ENCODE measurements at regions not wholly inside any gene's neighbourhood (a gene's known extent, or its start where the extent isn't known, plus 50 kb on each side); places are given as distances from the start of the nearest gene placed in this dataset.

GRCh38 chr1:190615818-190616217 lies 138.2 kb upstream of the BRINP3 start:
- no peak for DNase-seq (ENCODE audit: extremely low spot score)
- 94% methylated on average over 7 of the region's 7 CpGs for WGBS
- Histone ChIP-seq H3K36me3 (ENCODE audit: insufficient read depth) (no peaks in the 10 kb centered on the region), H3K27ac (ENCODE audit: low read depth) (no peak overlapping the region), H3K4me3 (ENCODE audit: low read depth, low read length) (no peak overlapping the region), H3K4me1 (ENCODE audit: insufficient read depth) (no peaks in the 10 kb centered on the region)

- no peaks in the 10 kb centered on the region for H3K36me3 ChIP-seq (ENCODE audit: insufficient read depth)
- no peak overlapping the region for H3K4me3 ChIP-seq (ENCODE audit: low read depth, low read length)
- no peak for DNase-seq (ENCODE audit: extremely low spot score)
- H3K27ac ChIP-seq (ENCODE audit: low read depth): no peak overlapping the region
- 84% methylated on average over 1 of the region's 1 CpG for WGBS
- H3K4me1 ChIP-seq (ENCODE audit: insufficient read depth): no peaks in the 10 kb centered on the region
Measured at GRCh38 chr1:190616235-190616634, 138.6 kb upstream of the BRINP3 start.

DNA sequence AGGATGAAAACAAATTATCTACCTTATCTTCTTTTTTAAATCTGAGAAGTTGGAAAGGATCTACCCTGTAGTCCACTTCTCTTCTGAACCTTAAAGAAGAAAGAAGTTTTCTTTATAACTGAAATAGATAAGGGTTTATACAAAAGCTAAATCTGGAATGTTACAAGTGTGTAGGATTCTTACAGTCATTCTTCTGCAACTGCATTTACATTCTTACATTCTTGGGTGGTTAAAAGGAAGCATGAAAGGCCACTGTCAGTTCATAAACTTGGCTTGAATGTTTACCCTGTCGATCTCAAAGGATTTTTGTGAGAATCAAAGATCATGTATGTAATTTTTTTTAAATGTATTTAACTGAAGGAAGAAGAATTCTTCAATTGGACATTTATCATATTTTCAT lies 142.1 kb upstream of the BRINP3 start:
- Histone ChIP-seq H3K27ac (ENCODE audit: low read depth) (no peak overlapping the region), H3K4me1 (ENCODE audit: insufficient read depth) (no peaks in the 10 kb centered on the region), H3K36me3 (ENCODE audit: insufficient read depth) (no peaks in the 10 kb centered on the region), H3K4me3 (ENCODE audit: low read depth, low read length) (no peak overlapping the region)
- DNase-seq (ENCODE audit: extremely low spot score): no peak
- WGBS: 26% methylated on average over 1 of the region's 1 CpG

DNA sequence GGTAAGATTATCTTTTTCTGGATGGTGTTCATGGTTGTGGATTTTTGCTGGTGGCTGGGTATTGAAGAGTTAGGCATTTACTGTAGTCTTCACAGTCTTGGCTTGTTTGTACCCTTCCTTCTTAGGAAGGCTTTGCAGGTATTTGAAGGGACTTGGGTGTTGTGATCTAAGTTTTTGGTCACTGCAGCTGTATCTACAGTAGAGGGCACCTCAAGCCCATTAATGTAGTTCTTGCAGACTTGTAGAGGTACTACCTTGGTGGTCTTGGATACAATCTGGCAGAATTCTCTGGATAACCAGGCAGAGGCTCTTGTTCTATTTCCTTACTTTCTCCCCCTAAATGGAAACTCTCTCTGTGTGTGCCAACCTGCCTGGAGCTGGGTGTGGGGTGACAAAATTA lies 155.8 kb upstream of the BRINP3 start:
- Histone ChIP-seq H3K27ac (ENCODE audit: low read depth) (no peak overlapping the region), H3K36me3 (ENCODE audit: insufficient read depth) (no peaks in the 10 kb centered on the region), H3K4me1 (ENCODE audit: insufficient read depth) (no peaks in the 10 kb centered on the region), H3K4me3 (ENCODE audit: low read depth, low read length) (no peak overlapping the region)
- DNase-seq (ENCODE audit: extremely low spot score): no peak

DNA sequence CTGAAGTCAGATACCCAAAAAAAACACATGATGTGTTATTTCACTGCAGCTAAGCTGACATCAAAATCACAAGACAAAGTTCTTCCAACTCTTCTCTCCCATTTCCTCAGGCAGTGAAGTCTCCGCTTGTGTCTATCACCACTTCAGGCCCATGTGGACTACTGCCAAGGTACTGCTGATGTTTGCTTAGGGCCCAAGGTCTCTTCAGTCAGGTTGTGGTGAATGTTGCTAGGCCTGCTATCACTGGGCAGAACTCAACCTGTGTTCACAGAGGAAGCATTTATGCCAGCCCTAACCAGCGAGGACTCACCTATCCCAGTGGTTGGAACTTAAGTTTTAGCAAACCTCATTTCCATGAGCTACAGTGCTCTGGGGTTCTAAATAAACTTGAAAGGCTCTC lies 156.5 kb upstream of the BRINP3 start:
- 94% methylated on average over 2 of the region's 2 CpGs for WGBS
- Histone ChIP-seq H3K4me3 (ENCODE audit: low read depth, low read length) (no peak overlapping the region), H3K4me1 (ENCODE audit: insufficient read depth) (no peaks in the 10 kb centered on the region), H3K27ac (ENCODE audit: low read depth) (no peak overlapping the region), H3K36me3 (ENCODE audit: insufficient read depth) (no peaks in the 10 kb centered on the region)
- no peak for DNase-seq (ENCODE audit: extremely low spot score)

- no peaks in the 10 kb centered on the region for H3K36me3 ChIP-seq (ENCODE audit: insufficient read depth)
- H3K4me3 ChIP-seq (ENCODE audit: low read depth, low read length): no peak overlapping the region
- no peak overlapping the region for H3K27ac ChIP-seq (ENCODE audit: low read depth)
- no peak for DNase-seq (ENCODE audit: extremely low spot score)
- no peaks in the 10 kb centered on the region for H3K4me1 ChIP-seq (ENCODE audit: insufficient read depth)
Measured at GRCh38 chr1:190649553-190649952, 171.9 kb upstream of the BRINP3 start.

GRCh38 chr1:190658907-190659306 lies 181.2 kb upstream of the BRINP3 start:
- Histone ChIP-seq H3K27ac (ENCODE audit: low read depth) (no peak overlapping the region), H3K36me3 (ENCODE audit: insufficient read depth) (no peaks in the 10 kb centered on the region), H3K4me1 (ENCODE audit: insufficient read depth) (no peaks in the 10 kb centered on the region), H3K4me3 (ENCODE audit: low read depth, low read length) (no peak overlapping the region)
- no peak for DNase-seq (ENCODE audit: extremely low spot score)
- WGBS: 81% methylated on average over 2 of the region's 2 CpGs

DNA sequence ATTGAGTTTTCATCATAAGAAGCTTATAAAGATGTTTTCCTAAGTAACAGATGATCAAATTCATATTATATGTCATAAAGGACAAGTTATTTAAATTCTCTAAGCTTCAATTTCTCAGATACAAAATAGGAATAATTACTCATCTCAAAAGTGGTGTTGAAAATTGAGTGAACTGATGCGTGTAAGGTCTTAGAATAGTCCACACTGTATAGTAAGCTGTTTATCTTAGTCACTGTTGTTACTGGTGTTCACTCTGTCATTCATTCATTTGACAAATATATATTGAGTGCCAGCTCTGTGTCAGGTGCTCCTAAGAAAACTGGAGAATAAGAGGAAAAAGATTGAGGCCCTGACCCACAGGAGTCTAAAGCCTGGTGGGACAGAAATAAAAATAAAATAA lies 186.3 kb upstream of the BRINP3 start:
- H3K4me1 ChIP-seq (ENCODE audit: insufficient read depth): no peaks in the 10 kb centered on the region
- no peak overlapping the region for H3K27ac ChIP-seq (ENCODE audit: low read depth)
- DNase-seq (ENCODE audit: extremely low spot score): no peak
- 95% methylated on average over 1 of the region's 1 CpG for WGBS
- H3K36me3 ChIP-seq (ENCODE audit: insufficient read depth): no peaks in the 10 kb centered on the region
- no peak overlapping the region for H3K4me3 ChIP-seq (ENCODE audit: low read depth, low read length)

- no peak for DNase-seq (ENCODE audit: extremely low spot score)
- H3K4me3 ChIP-seq (ENCODE audit: low read depth, low read length): no peak overlapping the region
- no peaks in the 10 kb centered on the region for H3K36me3 ChIP-seq (ENCODE audit: insufficient read depth)
- no peaks in the 10 kb centered on the region for H3K4me1 ChIP-seq (ENCODE audit: insufficient read depth)
- no peak overlapping the region for H3K27ac ChIP-seq (ENCODE audit: low read depth)
Measured at GRCh38 chr1:190665045-190665444, 187.4 kb upstream of the BRINP3 start.

GRCh38 chr1:190667914-190668313 lies 190.2 kb upstream of the BRINP3 start:
- no peak overlapping the region for H3K4me3 ChIP-seq (ENCODE audit: low read depth, low read length)
- no peaks in the 10 kb centered on the region for H3K36me3 ChIP-seq (ENCODE audit: insufficient read depth)
- no peak overlapping the region for H3K27ac ChIP-seq (ENCODE audit: low read depth)
- H3K4me1 ChIP-seq (ENCODE audit: insufficient read depth): no peaks in the 10 kb centered on the region
- DNase-seq (ENCODE audit: extremely low spot score): no peak

DNA sequence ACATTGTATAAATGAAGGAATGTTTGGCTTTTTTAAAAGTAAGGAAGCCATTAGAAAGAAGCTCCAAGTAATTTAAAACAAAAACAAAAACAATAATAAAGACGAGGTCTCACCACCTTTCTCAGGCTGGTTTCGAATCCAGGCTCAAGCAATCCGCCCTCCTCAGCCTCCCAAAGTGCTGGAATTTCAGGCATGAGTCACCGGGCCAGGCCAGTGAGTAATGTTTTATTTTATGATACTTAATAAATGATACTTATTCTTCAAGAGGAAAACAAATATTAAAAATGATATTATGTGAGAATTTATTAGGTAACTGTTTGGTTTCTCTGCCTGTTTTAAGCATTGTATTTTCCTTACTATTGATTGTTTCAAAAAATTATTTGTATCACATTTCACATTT lies 201.4 kb upstream of the BRINP3 start:
- 86% methylated on average over 4 of the region's 4 CpGs for WGBS
- H3K36me3 ChIP-seq (ENCODE audit: insufficient read depth): no peaks in the 10 kb centered on the region
- no peak overlapping the region for H3K27ac ChIP-seq (ENCODE audit: low read depth)
- no peaks in the 10 kb centered on the region for H3K4me1 ChIP-seq (ENCODE audit: insufficient read depth)
- H3K4me3 ChIP-seq (ENCODE audit: low read depth, low read length): no peak overlapping the region
- DNase-seq (ENCODE audit: extremely low spot score): no peak

DNA sequence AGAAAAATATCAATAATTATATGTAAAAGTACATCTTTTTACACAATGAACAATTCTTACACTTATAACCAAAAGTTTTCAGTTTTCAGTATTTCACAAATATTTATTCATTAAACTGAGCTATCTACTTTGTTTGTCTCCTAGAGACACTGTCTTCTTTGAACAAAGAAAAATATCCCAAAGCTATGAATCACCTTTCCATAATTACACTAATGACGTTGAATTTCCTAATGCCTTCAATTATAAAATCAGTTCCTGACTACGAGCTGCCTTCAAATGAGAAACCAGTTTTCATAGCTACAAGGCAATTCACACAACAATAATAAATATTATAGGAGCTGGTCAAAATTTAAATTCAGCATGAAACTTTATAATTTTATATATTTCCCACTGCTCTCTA lies 201.8 kb upstream of the BRINP3 start:
- WGBS: 70% methylated on average over 2 of the region's 2 CpGs
- H3K4me3 ChIP-seq (ENCODE audit: low read depth, low read length): no peak overlapping the region
- DNase-seq (ENCODE audit: extremely low spot score): no peak
- H3K36me3 ChIP-seq (ENCODE audit: insufficient read depth): no peaks in the 10 kb centered on the region
- H3K27ac ChIP-seq (ENCODE audit: low read depth): no peak overlapping the region
- H3K4me1 ChIP-seq (ENCODE audit: insufficient read depth): no peaks in the 10 kb centered on the region

GRCh38 chr1:190679983-190680382 lies 202.3 kb upstream of the BRINP3 start:
- Histone ChIP-seq H3K4me1 (ENCODE audit: insufficient read depth) (no peaks in the 10 kb centered on the region), H3K4me3 (ENCODE audit: low read depth, low read length) (no peak overlapping the region), H3K36me3 (ENCODE audit: insufficient read depth) (no peaks in the 10 kb centered on the region), H3K27ac (ENCODE audit: low read depth) (no peak overlapping the region)
- 69% methylated on average over 4 of the region's 4 CpGs for WGBS
- no peak for DNase-seq (ENCODE audit: extremely low spot score)

DNA sequence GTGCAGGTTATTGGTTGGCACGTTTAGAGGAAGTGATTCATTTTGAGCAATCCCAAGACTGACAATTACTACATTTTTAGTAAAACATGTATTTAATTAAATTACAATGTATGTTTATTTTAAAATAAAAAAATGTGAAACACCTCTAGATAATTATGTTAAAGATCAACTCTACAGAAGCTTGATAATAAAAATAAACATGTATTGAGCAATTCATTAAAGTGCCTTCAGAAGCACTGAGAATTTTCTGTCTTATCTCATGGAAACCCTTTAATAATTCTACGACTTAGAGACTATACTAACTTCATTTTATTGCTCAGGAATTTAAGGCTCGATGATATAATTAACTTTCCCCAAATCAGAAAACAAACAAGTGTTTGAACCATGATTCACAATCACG lies 208.0 kb upstream of the BRINP3 start:
- H3K4me3 ChIP-seq (ENCODE audit: low read depth, low read length): no peak overlapping the region
- no peak for DNase-seq (ENCODE audit: extremely low spot score)
- no peaks in the 10 kb centered on the region for H3K4me1 ChIP-seq (ENCODE audit: insufficient read depth)
- 82% methylated on average over 4 of the region's 4 CpGs for WGBS
- H3K27ac ChIP-seq (ENCODE audit: low read depth): no peak overlapping the region
- H3K36me3 ChIP-seq (ENCODE audit: insufficient read depth): no peaks in the 10 kb centered on the region

DNA sequence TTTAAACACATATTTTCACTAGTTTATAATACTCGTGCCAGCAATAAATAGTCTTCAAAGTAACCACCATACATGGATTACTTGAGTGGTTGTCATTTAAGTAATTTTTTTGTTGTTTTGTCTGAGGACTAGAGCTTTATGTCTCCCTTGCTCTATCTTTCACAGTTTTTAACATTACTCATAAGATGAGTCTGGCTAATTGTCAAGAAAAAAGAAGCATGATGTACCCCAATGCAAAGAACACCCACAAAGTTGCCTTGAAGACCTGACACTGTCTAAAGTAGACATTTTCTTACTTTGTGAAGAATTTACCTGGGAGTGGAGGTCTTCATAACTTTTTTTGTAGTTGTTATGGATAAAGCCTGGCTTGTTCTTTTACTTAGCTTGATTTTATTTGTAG lies 210.4 kb upstream of the BRINP3 start:
- H3K36me3 ChIP-seq (ENCODE audit: insufficient read depth): no peaks in the 10 kb centered on the region
- no peak for DNase-seq (ENCODE audit: extremely low spot score)
- 23% methylated on average over 1 of the region's 1 CpG for WGBS
- H3K4me3 ChIP-seq (ENCODE audit: low read depth, low read length): no peak overlapping the region
- no peaks in the 10 kb centered on the region for H3K4me1 ChIP-seq (ENCODE audit: insufficient read depth)
- no peak overlapping the region for H3K27ac ChIP-seq (ENCODE audit: low read depth)

Measured in urinary bladder (tissue), 3 donors.